ENCODE measurements at regions not wholly inside any gene's neighbourhood (a gene's known extent, or its start where the extent isn't known, plus 50 kb on each side); places are given as distances from the start of the nearest gene placed in this dataset.
A peak's percentile ranks its signal among the peaks of the same experiment; 100 is the strongest.

DNA sequence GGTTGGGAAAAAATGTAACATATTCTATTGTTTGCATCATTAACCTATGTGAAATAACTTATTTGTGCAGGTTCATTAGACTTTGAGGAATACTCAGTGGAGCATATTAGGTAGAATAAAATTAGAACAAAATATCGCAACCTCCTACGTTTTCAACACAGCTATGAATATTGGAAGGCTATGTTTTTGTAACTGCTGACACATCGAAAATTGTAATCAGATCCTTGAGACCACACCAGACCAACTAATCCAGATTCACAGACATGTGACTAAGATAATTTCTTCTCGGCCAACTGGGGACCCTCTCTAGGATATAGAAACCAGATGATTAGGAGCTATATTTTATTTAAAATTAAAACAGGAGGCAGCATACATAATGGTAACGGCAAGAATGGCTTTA lies 77.5 kb upstream of the VWC2 start:
- H2BK120ac ChIP-seq (ENCODE audit: low read depth, low read length), result no peak overlapping the region
- no peak overlapping the region for H3K27ac ChIP-seq (replicated peaks; ENCODE audit: low read length)
- H3K4ac ChIP-seq (ENCODE audit: low read length), result no peak overlapping the region
- H3K36me3 ChIP-seq (replicated peaks in 1 of 2; ENCODE audit: control insufficient read depth in 2 of 2, insufficient read depth in 2 of 2, low read length in 2 of 2), result no peaks in the 10 kb centered on the region
- no peaks in the 10 kb centered on the region for H3K79me1 ChIP-seq (ENCODE audit: low read depth, low read length)
- no peak overlapping the region for H2BK15ac ChIP-seq (ENCODE audit: low read length)
- H2BK5ac ChIP-seq (ENCODE audit: low read length), result no peak overlapping the region
- no peak overlapping the region for H3K4me2 ChIP-seq (ENCODE audit: insufficient read depth, low read length, poor library complexity, severe bottlenecking)
- H2AK5ac ChIP-seq (ENCODE audit: low read depth, low read length), result no peak overlapping the region
- WGBS, 2 donors (ENCODE audit: extremely low coverage in 2 of 2, insufficient read length in 2 of 2, insufficient replicate concordance in 1 of 2), result no CpG with 5 or more reads among the region's 5 CpGs
- H3K9me3 ChIP-seq (replicated peaks in 1 of 2; ENCODE audit: control insufficient read depth in 2 of 2, insufficient read depth in 1 of 2, low read depth in 1 of 2, low read length in 2 of 2), result no peaks in the 10 kb centered on the region
- H3K9ac ChIP-seq (ENCODE audit: low read depth, low read length, poor library complexity), result no peak overlapping the region
- H4K8ac ChIP-seq (ENCODE audit: low read depth, low read length), result no peak overlapping the region
- no peak overlapping the region for H4K91ac ChIP-seq (ENCODE audit: low read depth, low read length, poor library complexity)
- H2BK12ac ChIP-seq (ENCODE audit: low read length), result no peak overlapping the region
- no peak overlapping the region for H3K18ac ChIP-seq (ENCODE audit: low read length)
- no peak overlapping the region for H3K23ac ChIP-seq (ENCODE audit: low read depth, low read length, poor library complexity)
- H3K4me1 ChIP-seq (ENCODE audit: control insufficient read depth in 2 of 2, insufficient read depth in 1 of 2, low read depth in 1 of 2, low read length in 2 of 2), result no peaks in the 10 kb centered on the region
- no peak for DNase-seq (ENCODE audit: low spot score)
- H3K4me3 ChIP-seq (ENCODE audit: low read length in 2 of 2), result no peak overlapping the region
- no peak overlapping the region for H2AFZ ChIP-seq (ENCODE audit: low read length)
- H3K27me3 ChIP-seq (ENCODE audit: control insufficient read depth in 3 of 3, insufficient read depth in 3 of 3, low read depth in 1 of 3, low read length in 3 of 3), result no peaks in the 10 kb centered on the region
- no peak overlapping the region for H3K14ac ChIP-seq (ENCODE audit: low read length)

GRCh38 chr7:49700841-49701240 lies 72.6 kb upstream of the VWC2 start:
- H2AFZ ChIP-seq (ENCODE audit: low read length), result no peak overlapping the region
- no CpG with 5 or more reads among the region's 13 CpGs for WGBS, 2 donors (ENCODE audit: extremely low coverage in 2 of 2, insufficient read length in 2 of 2, insufficient replicate concordance in 1 of 2)
- H2BK120ac ChIP-seq (ENCODE audit: low read depth, low read length), result no peak overlapping the region
- peak overlapping the region; percentile 35 for H3K18ac ChIP-seq (ENCODE audit: low read length)
- H3K4me3 ChIP-seq (ENCODE audit: low read length in 2 of 2), result no peak overlapping the region
- H3K23ac ChIP-seq (ENCODE audit: low read depth, low read length, poor library complexity), result no peak overlapping the region
- no peak overlapping the region for H2BK5ac ChIP-seq (ENCODE audit: low read length)
- H3K4ac ChIP-seq (ENCODE audit: low read length), result no peak overlapping the region
- no peak overlapping the region for H3K4me2 ChIP-seq (ENCODE audit: insufficient read depth, low read length, poor library complexity, severe bottlenecking)
- DNase-seq (ENCODE audit: low spot score), result no peak
- H4K91ac ChIP-seq (ENCODE audit: low read depth, low read length, poor library complexity), result no peak overlapping the region
- no peaks in the 10 kb centered on the region for H3K27me3 ChIP-seq (ENCODE audit: control insufficient read depth in 3 of 3, insufficient read depth in 3 of 3, low read depth in 1 of 3, low read length in 3 of 3)
- H2BK15ac ChIP-seq (ENCODE audit: low read length), result peak overlapping the region; percentile 82
- H3K79me1 ChIP-seq (ENCODE audit: low read depth, low read length), result no peaks in the 10 kb centered on the region
- no peak overlapping the region for H3K14ac ChIP-seq (ENCODE audit: low read length)
- H4K8ac ChIP-seq (ENCODE audit: low read depth, low read length), result no peak overlapping the region
- no peak overlapping the region for H2AK5ac ChIP-seq (ENCODE audit: low read depth, low read length)
- H2BK12ac ChIP-seq (ENCODE audit: low read length), result no peak overlapping the region
- no peak overlapping the region for H3K27ac ChIP-seq (replicated peaks; ENCODE audit: low read length)
- H3K36me3 ChIP-seq (replicated peaks in 1 of 2; ENCODE audit: control insufficient read depth in 2 of 2, insufficient read depth in 2 of 2, low read length in 2 of 2), result no peaks in the 10 kb centered on the region
- H3K9ac ChIP-seq (ENCODE audit: low read depth, low read length, poor library complexity), result no peak overlapping the region
- no peaks in the 10 kb centered on the region for H3K4me1 ChIP-seq (ENCODE audit: control insufficient read depth in 2 of 2, insufficient read depth in 1 of 2, low read depth in 1 of 2, low read length in 2 of 2)
- no peaks in the 10 kb centered on the region for H3K9me3 ChIP-seq (replicated peaks in 1 of 2; ENCODE audit: control insufficient read depth in 2 of 2, insufficient read depth in 1 of 2, low read depth in 1 of 2, low read length in 2 of 2)

GRCh38 chr7:49702099-49702498 lies 71.3 kb upstream of the VWC2 start:
- H4K91ac ChIP-seq (ENCODE audit: low read depth, low read length, poor library complexity), result no peak overlapping the region
- no peak overlapping the region for H2BK120ac ChIP-seq (ENCODE audit: low read depth, low read length)
- H3K4ac ChIP-seq (ENCODE audit: low read length), result no peak overlapping the region
- no peak overlapping the region for H3K27ac ChIP-seq (replicated peaks; ENCODE audit: low read length)
- no peaks in the 10 kb centered on the region for H3K27me3 ChIP-seq (ENCODE audit: control insufficient read depth in 3 of 3, insufficient read depth in 3 of 3, low read depth in 1 of 3, low read length in 3 of 3)
- no peak overlapping the region for H2AFZ ChIP-seq (ENCODE audit: low read length)
- H3K36me3 ChIP-seq (replicated peaks in 1 of 2; ENCODE audit: control insufficient read depth in 2 of 2, insufficient read depth in 2 of 2, low read length in 2 of 2), result no peaks in the 10 kb centered on the region
- no CpG with 5 or more reads among the region's 2 CpGs for WGBS, 2 donors (ENCODE audit: extremely low coverage in 2 of 2, insufficient read length in 2 of 2, insufficient replicate concordance in 1 of 2)
- DNase-seq (ENCODE audit: low spot score), result no peak
- no peak overlapping the region for H4K8ac ChIP-seq (ENCODE audit: low read depth, low read length)
- H2BK12ac ChIP-seq (ENCODE audit: low read length), result no peak overlapping the region
- H2AK5ac ChIP-seq (ENCODE audit: low read depth, low read length), result no peak overlapping the region
- no peak overlapping the region for H3K9ac ChIP-seq (ENCODE audit: low read depth, low read length, poor library complexity)
- no peak overlapping the region for H3K18ac ChIP-seq (ENCODE audit: low read length)
- no peak overlapping the region for H3K4me2 ChIP-seq (ENCODE audit: insufficient read depth, low read length, poor library complexity, severe bottlenecking)
- no peak overlapping the region for H3K14ac ChIP-seq (ENCODE audit: low read length)
- H3K9me3 ChIP-seq (replicated peaks in 1 of 2; ENCODE audit: control insufficient read depth in 2 of 2, insufficient read depth in 1 of 2, low read depth in 1 of 2, low read length in 2 of 2), result no peaks in the 10 kb centered on the region
- H2BK5ac ChIP-seq (ENCODE audit: low read length), result no peak overlapping the region
- H3K4me1 ChIP-seq (ENCODE audit: control insufficient read depth in 2 of 2, insufficient read depth in 1 of 2, low read depth in 1 of 2, low read length in 2 of 2), result no peaks in the 10 kb centered on the region
- H3K79me1 ChIP-seq (ENCODE audit: low read depth, low read length), result no peaks in the 10 kb centered on the region
- no peak overlapping the region for H2BK15ac ChIP-seq (ENCODE audit: low read length)
- no peak overlapping the region for H3K23ac ChIP-seq (ENCODE audit: low read depth, low read length, poor library complexity)
- H3K4me3 ChIP-seq (ENCODE audit: low read length in 2 of 2), result no peak overlapping the region

- no peak for DNase-seq (ENCODE audit: low spot score)
- no peak overlapping the region for H2BK15ac ChIP-seq (ENCODE audit: low read length)
- no peak overlapping the region for H2BK120ac ChIP-seq (ENCODE audit: low read depth, low read length)
- no CpG with 5 or more reads among the region's 4 CpGs for WGBS, 2 donors (ENCODE audit: extremely low coverage in 2 of 2, insufficient read length in 2 of 2, insufficient replicate concordance in 1 of 2)
- H3K27ac ChIP-seq (replicated peaks; ENCODE audit: low read length), result no peak overlapping the region
- no peak overlapping the region for H4K91ac ChIP-seq (ENCODE audit: low read depth, low read length, poor library complexity)
- no peak overlapping the region for H3K14ac ChIP-seq (ENCODE audit: low read length)
- no peak overlapping the region for H2BK12ac ChIP-seq (ENCODE audit: low read length)
- no peak overlapping the region for H3K4me2 ChIP-seq (ENCODE audit: insufficient read depth, low read length, poor library complexity, severe bottlenecking)
- H3K9ac ChIP-seq (ENCODE audit: low read depth, low read length, poor library complexity), result no peak overlapping the region
- H3K23ac ChIP-seq (ENCODE audit: low read depth, low read length, poor library complexity), result no peak overlapping the region
- no peak overlapping the region for H4K8ac ChIP-seq (ENCODE audit: low read depth, low read length)
- H3K4me3 ChIP-seq (ENCODE audit: low read length in 2 of 2), result no peak overlapping the region
- H2AK5ac ChIP-seq (ENCODE audit: low read depth, low read length), result no peak overlapping the region
- no peak overlapping the region for H3K4ac ChIP-seq (ENCODE audit: low read length)
- H2BK5ac ChIP-seq (ENCODE audit: low read length), result no peak overlapping the region
- no peaks in the 10 kb centered on the region for H3K4me1 ChIP-seq (ENCODE audit: control insufficient read depth in 2 of 2, insufficient read depth in 1 of 2, low read depth in 1 of 2, low read length in 2 of 2)
- H3K9me3 ChIP-seq (replicated peaks in 1 of 2; ENCODE audit: control insufficient read depth in 2 of 2, insufficient read depth in 1 of 2, low read depth in 1 of 2, low read length in 2 of 2), result no peaks in the 10 kb centered on the region
- H3K79me1 ChIP-seq (ENCODE audit: low read depth, low read length), result no peaks in the 10 kb centered on the region
- H2AFZ ChIP-seq (ENCODE audit: low read length), result no peak overlapping the region
- H3K36me3 ChIP-seq (replicated peaks in 1 of 2; ENCODE audit: control insufficient read depth in 2 of 2, insufficient read depth in 2 of 2, low read length in 2 of 2), result no peaks in the 10 kb centered on the region
- H3K27me3 ChIP-seq (ENCODE audit: control insufficient read depth in 3 of 3, insufficient read depth in 3 of 3, low read depth in 1 of 3, low read length in 3 of 3), result no peaks in the 10 kb centered on the region
- no peak overlapping the region for H3K18ac ChIP-seq (ENCODE audit: low read length)
These were observed 70.1 kb upstream of the VWC2 start for GRCh38 chr7:49703337-49703736.

All from neuronal stem cell (in vitro differentiated cells).